ENCODE measurements at regions not wholly inside any gene's neighbourhood (a gene's known extent, or its start where the extent isn't known, plus 50 kb on each side); places are given as distances from the start of the nearest gene placed in this dataset.

DNA sequence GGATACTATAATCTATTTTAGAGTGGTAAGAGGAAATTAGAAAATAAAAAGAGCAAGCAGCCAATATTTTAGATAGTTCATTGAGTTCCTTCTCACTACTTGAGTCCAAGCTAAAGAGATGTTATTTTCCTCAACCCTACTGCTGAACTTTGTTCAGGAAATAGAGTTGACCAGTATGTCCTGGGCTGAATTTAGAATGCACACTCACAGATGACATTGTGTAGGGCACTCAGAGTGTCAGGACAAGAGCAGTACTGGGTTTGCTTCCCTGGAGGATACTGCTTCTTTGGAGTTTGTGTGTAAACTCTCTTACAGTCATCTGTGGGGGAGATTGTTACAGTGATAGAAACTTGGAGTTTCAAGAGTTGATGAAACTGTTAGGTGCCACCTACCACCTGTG, 80.0 kb upstream of the AGBL1 start:
- TF ChIP-seq, protein P1, sequence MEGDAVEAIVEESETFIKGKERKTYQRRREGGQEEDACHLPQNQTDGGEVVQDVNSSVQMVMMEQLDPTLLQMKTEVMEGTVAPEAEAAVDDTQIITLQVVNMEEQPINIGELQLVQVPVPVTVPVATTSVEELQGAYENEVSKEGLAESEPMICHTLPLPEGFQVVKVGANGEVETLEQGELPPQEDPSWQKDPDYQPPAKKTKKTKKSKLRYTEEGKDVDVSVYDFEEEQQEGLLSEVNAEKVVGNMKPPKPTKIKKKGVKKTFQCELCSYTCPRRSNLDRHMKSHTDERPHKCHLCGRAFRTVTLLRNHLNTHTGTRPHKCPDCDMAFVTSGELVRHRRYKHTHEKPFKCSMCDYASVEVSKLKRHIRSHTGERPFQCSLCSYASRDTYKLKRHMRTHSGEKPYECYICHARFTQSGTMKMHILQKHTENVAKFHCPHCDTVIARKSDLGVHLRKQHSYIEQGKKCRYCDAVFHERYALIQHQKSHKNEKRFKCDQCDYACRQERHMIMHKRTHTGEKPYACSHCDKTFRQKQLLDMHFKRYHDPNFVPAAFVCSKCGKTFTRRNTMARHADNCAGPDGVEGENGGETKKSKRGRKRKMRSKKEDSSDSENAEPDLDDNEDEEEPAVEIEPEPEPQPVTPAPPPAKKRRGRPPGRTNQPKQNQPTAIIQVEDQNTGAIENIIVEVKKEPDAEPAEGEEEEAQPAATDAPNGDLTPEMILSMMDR (IDR thresholded peaks at IDR 0.05), result no peak
- H3K27me3 Mint-ChIP-seq (ENCODE audit: unreplicated experiment), result no peaks in the 10 kb centered on the region
- H3K4me3 Mint-ChIP-seq (ENCODE audit: unreplicated experiment), result no peak overlapping the region
- H3K27ac Mint-ChIP-seq (ENCODE audit: unreplicated experiment), result no peak overlapping the region
- no peaks in the 10 kb centered on the region for H3K4me1 Mint-ChIP-seq (ENCODE audit: unreplicated experiment)
- H3K36me3 Mint-ChIP-seq (ENCODE audit: unreplicated experiment), result no peaks in the 10 kb centered on the region
- DNase-seq (ENCODE audit: extremely low spot score, unreplicated experiment), result no peak
- peaks cover 5% of the 10 kb centered on the region for H3K9me3 Mint-ChIP-seq (ENCODE audit: unreplicated experiment)

- H3K4me3 Mint-ChIP-seq (ENCODE audit: unreplicated experiment), result no peak overlapping the region
- H3K27ac Mint-ChIP-seq (ENCODE audit: unreplicated experiment), result no peak overlapping the region
- H3K4me1 Mint-ChIP-seq (ENCODE audit: unreplicated experiment), result no peaks in the 10 kb centered on the region
- no peaks in the 10 kb centered on the region for H3K27me3 Mint-ChIP-seq (ENCODE audit: unreplicated experiment)
- DNase-seq (ENCODE audit: extremely low spot score, unreplicated experiment), result no peak
- TF ChIP-seq, protein P1 (IDR thresholded peaks at IDR 0.05), result no peak
- no peaks in the 10 kb centered on the region for H3K9me3 Mint-ChIP-seq (ENCODE audit: unreplicated experiment)
- no peaks in the 10 kb centered on the region for H3K36me3 Mint-ChIP-seq (ENCODE audit: unreplicated experiment)
These were observed 78.5 kb upstream of the AGBL1 start for GRCh38 chr15:86001200-86001599.

DNA sequence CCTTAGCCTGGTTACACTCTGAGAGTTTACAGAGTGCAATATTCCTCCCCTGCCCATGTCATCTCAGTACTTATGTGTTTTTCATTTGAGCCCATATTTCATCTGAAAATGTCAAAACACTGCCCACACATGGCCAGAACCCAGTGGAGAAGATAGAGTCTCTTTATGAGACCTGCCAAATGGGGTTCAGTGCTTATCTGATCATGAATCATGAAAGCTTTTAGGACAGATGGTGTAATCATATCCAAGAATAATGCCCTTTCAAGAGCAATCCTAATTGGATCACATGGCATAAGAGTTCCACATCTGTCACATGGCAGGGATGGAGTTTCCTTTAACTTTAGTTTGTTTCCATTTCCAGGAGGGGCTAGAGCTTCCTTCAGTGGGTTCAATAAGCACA, 77.2 kb upstream of the AGBL1 start:
- H3K36me3 Mint-ChIP-seq (ENCODE audit: unreplicated experiment), result no peaks in the 10 kb centered on the region
- no peaks in the 10 kb centered on the region for H3K27me3 Mint-ChIP-seq (ENCODE audit: unreplicated experiment)
- H3K4me1 Mint-ChIP-seq (ENCODE audit: unreplicated experiment), result no peaks in the 10 kb centered on the region
- TF ChIP-seq, protein P1 (IDR thresholded peaks at IDR 0.05), result no peak
- no peaks in the 10 kb centered on the region for H3K9me3 Mint-ChIP-seq (ENCODE audit: unreplicated experiment)
- no peak overlapping the region for H3K4me3 Mint-ChIP-seq (ENCODE audit: unreplicated experiment)
- no peak for DNase-seq (ENCODE audit: extremely low spot score, unreplicated experiment)
- no peak overlapping the region for H3K27ac Mint-ChIP-seq (ENCODE audit: unreplicated experiment)

DNA sequence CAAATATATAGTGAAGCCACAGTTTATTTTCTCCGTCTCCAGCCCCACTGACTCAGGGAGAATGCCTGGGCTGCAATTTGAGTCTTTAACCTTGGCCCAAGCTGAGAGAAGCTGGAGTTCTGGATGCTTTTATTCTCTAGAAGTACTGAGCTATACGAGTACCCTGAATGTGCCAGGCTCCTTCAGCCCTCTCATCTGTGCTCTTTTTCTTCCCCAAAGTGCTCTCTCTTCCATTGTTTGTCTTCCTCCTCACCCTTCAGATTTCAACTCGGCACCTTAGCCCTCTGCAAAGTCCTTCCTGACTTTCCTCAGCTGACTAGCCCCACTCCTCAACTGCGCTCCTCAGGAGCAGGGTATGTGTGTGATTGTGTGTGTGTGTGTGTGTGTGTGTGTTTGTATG, 75.6 kb upstream of the AGBL1 start:
- Mint-ChIP-seq H3K4me3 (ENCODE audit: unreplicated experiment) (no peak overlapping the region), H3K27me3 (ENCODE audit: unreplicated experiment) (no peaks in the 10 kb centered on the region), H3K27ac (ENCODE audit: unreplicated experiment) (no peak overlapping the region), H3K4me1 (ENCODE audit: unreplicated experiment) (no peaks in the 10 kb centered on the region), H3K36me3 (ENCODE audit: unreplicated experiment) (no peaks in the 10 kb centered on the region), H3K9me3 (ENCODE audit: unreplicated experiment) (no peaks in the 10 kb centered on the region)
- TF ChIP-seq, protein P1 (IDR thresholded peaks at IDR 0.05), result no peak
- DNase-seq (ENCODE audit: extremely low spot score, unreplicated experiment), result no peak

GRCh38 chr15:86006546-86006945, 73.1 kb upstream of the AGBL1 start:
- TF ChIP-seq, protein P1 (IDR thresholded peaks at IDR 0.05), result no peak
- H3K36me3 Mint-ChIP-seq (ENCODE audit: unreplicated experiment), result no peaks in the 10 kb centered on the region
- H3K4me3 Mint-ChIP-seq (ENCODE audit: unreplicated experiment), result no peak overlapping the region
- no peaks in the 10 kb centered on the region for H3K27me3 Mint-ChIP-seq (ENCODE audit: unreplicated experiment)
- H3K4me1 Mint-ChIP-seq (ENCODE audit: unreplicated experiment), result no peaks in the 10 kb centered on the region
- no peaks in the 10 kb centered on the region for H3K9me3 Mint-ChIP-seq (ENCODE audit: unreplicated experiment)
- no peak overlapping the region for H3K27ac Mint-ChIP-seq (ENCODE audit: unreplicated experiment)
- no peak for DNase-seq (ENCODE audit: extremely low spot score, unreplicated experiment)

All from osteocyte (in vitro differentiated cells).